ENCODE measurements at regions not wholly inside any gene's neighbourhood (a gene's known extent, or its start where the extent isn't known, plus 50 kb on each side); places are given as distances from the start of the nearest gene placed in this dataset.

DNA sequence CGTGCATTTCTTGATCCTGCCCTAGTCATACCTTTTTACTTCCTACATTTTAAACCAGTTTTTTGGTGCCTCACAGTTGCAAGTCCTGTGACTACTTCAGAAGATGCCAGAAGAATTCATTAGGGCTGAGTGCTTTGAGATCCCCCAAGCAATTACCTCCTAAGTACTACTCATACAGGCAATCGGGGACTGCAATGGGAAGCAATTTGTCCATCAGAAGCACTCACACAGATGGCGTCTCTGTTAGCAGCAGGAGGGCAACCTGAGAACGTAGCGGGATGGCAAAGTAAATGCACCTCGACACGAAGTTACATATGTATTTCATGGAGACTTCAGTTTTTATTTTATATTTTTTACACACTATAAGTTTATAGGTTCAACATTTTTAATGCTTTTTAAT is 188.3 kb downstream of the CAPZA3 start (continued):
- TF ChIP-seq U2AF1 (optimal IDR thresholded peaks at IDR 0.05; ENCODE audit: low read depth, low read length) (no peak), RERE (CRISPR knock-in tag; IDR thresholded peaks at IDR 0.05; ENCODE audit: borderline replicate concordance) (no peak), PHF20 (IDR thresholded peaks at IDR 0.05; ENCODE audit: partially characterized antibody) (no peak), MEIS2 (IDR thresholded peaks at IDR 0.05; ENCODE audit: partially characterized antibody) (no peak)

GRCh38 chr12:18932211-18932610 is 194.3 kb downstream of the CAPZA3 start:
- no peaks in the 10 kb centered on the region for H4K20me1 ChIP-seq (replicated peaks; ENCODE audit: control insufficient read depth, insufficient read depth, low read length)
- H3K27me3 ChIP-seq (ENCODE audit: control insufficient read depth in 2 of 2, insufficient read depth in 2 of 2, low read length in 2 of 2): no peaks in the 10 kb centered on the region
- FAIRE-seq (no peak), DNase-seq (ENCODE audit: extremely low read depth in 1 of 4, low spot score in 3 of 4) (no peak), ATAC-seq (no peak)
- BruUV-seq (replicated peaks): no TSS peak
- ChIA-PET POLR2A (no interaction called here), CTCF (ENCODE audit: low intra/inter-chr PET ratio) (no interaction called here)
- intact Hi-C loops (cut with micrococcal nuclease): no loop called here
- no peak overlapping the region for H2AFZ ChIP-seq (ENCODE audit: low read depth, low read length)
- no peak overlapping the region for H3K9ac ChIP-seq (ENCODE audit: insufficient read depth in 1 of 2, low read depth in 2 of 2, low read length in 2 of 2)
- H3K27ac ChIP-seq (ENCODE audit: extremely low read depth, low read depth, low read length): no peak overlapping the region
- H3K4me3 ChIP-seq: no peak overlapping the region
- no peaks in the 10 kb centered on the region for H3K36me3 ChIP-seq (ENCODE audit: control insufficient read depth, insufficient read depth, low read length)
- TF ChIP-seq, protein P1, sequence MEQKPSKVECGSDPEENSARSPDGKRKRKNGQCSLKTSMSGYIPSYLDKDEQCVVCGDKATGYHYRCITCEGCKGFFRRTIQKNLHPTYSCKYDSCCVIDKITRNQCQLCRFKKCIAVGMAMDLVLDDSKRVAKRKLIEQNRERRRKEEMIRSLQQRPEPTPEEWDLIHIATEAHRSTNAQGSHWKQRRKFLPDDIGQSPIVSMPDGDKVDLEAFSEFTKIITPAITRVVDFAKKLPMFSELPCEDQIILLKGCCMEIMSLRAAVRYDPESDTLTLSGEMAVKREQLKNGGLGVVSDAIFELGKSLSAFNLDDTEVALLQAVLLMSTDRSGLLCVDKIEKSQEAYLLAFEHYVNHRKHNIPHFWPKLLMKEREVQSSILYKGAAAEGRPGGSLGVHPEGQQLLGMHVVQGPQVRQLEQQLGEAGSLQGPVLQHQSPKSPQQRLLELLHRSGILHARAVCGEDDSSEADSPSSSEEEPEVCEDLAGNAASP (IDR thresholded peaks at IDR 0.05): no peak
- TF ChIP-seq ZC3H4 (CRISPR knock-in tag; IDR thresholded peaks at IDR 0.05; ENCODE audit: borderline replicate concordance): no peak
- TF ChIP-seq PTBP1 (IDR thresholded peaks at IDR 0.05; ENCODE audit: low read depth, low read length): no peak
- no peak for TF ChIP-seq ZNF124 (CRISPR knock-in tag; IDR thresholded peaks at IDR 0.05)
- no peak for TF ChIP-seq ZNF384 (IDR thresholded peaks at IDR 0.05; ENCODE audit: low read depth, low read length)
- TF ChIP-seq WHSC1 (IDR thresholded peaks at IDR 0.05; ENCODE audit: low read length): no peak
- no peak for TF ChIP-seq FOSL1 (tag; conservative IDR thresholded peaks at IDR 0.05)
- no peaks in the 10 kb centered on the region for H3K9me3 ChIP-seq (replicated peaks; ENCODE audit: control insufficient read depth, insufficient read depth, low read depth, low read length)
- H3K79me2 ChIP-seq (ENCODE audit: control insufficient read depth, insufficient read depth, low read length): no peaks in the 10 kb centered on the region
- in situ Hi-C loops (cut with MboI): no loop called here
- no peaks in the 10 kb centered on the region for H3K4me1 ChIP-seq (replicated peaks in 1 of 2; ENCODE audit: control insufficient read depth in 2 of 2, insufficient read depth in 2 of 2, low read length in 2 of 2)
- no peaks in the 10 kb centered on the region for H3K9me1 ChIP-seq (ENCODE audit: control insufficient read depth, insufficient read depth, low read length)
- WGBS (ENCODE audit: insufficient coverage, low coverage, missing lambda C conversion rate): 37% methylated on average over 2 of the region's 2 CpGs
- no peak overlapping the region for H3K4me2 ChIP-seq (ENCODE audit: insufficient read depth, low read length)

All from K562 (cell line).